SHP77 (cell line): ENCODE measurements at regions not wholly inside any gene's neighbourhood (a gene's known extent, or its start where the extent isn't known, plus 50 kb on each side); places are given as distances from the start of the nearest gene placed in this dataset.
A peak's percentile ranks its signal among the peaks of the same experiment; 100 is the strongest.
"Not testable (repeated sequence)": the region's sequence is repeated elsewhere in the genome, so short reads cannot be mapped to it uniquely, and the experiment has no call there.

ENCODE experiments used
- DNase-seq, 2 experiments: peaks; one replicate each; lab custom pipeline; 2025; lab: John Stamatoyannopoulos, UW

DNA sequence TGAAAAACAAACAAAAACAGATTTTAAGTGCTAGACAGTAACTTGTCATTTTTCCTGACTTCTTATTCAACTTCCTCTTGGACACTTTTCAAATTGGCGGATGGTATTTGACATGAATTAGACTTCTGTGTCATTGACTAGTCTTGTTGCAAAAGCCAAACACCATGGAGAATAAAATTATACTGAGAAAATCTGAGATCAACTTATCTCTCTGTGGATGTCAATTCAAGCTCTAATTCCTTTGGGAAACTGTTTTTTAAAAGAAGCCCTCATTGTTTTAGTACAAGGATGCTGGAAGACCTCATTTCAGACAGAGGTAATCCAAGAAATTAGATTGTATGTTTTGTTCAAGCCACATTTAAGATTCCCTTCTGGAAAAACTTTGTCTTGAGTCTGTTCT is 831.0 kb downstream of the SEMA5A start:
- DNase-seq = no peak

GRCh38 chr5:8719796-8720195 is 826.1 kb downstream of the SEMA5A start:
- DNase-seq = no peak

- peak; percentile 6 to 17 for DNase-seq
These were observed 825.4 kb downstream of the SEMA5A start for GRCh38 chr5:8720506-8720905.

DNA sequence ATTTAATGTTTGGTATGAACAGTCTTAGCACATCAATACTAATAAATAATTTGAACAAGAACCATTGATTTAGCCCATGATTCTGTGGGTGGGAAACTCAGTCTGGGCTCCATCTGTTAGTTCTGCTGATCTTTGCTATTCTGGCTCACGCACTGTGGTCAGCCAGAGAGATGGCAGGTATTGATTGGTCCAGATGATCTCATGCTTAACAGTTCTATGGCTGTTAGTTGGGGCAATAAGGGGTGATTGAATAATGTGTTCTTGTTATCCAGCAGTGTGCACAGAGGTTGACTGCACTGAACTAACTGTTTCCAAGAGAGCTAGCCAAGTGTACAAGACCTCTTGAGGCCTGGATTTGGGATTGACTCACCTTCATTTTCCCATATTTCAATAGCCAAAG is 824.3 kb downstream of the SEMA5A start:
- DNase-seq = no peak

DNA sequence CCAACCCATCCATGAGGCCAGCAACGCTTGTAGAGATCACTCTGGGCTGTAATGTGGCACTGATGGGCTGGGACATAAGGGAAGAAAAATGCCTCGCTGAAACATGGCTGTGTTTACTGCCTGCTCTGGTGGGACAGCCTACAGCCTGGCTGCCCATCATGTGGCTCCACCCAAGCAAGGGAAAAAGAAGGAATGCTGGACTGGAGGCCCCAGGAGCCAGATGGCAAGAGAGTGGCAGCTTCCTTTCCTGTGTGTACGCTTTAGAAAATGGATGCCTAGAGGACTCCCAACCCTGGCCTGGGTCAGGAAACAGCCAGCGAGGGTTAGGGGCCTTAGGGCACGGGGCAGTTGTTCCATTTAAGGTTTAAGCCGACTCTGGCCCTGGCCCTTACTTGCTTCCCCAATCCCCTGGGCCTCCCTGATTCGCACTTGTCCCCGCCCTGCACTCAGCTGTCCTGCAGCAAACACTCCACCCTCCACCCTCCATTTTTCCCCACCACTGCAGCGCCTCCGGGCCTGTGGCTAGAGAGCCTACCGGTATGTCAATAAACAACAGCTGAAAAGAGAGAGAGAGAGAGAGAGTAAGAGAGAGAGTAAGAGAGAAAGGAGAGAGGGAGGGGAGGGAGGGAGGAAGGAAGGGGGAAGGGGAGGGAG is 819.4 kb downstream of the SEMA5A start:
- DNase-seq = peak in 1 of 2 experiments; percentile 67

DNA sequence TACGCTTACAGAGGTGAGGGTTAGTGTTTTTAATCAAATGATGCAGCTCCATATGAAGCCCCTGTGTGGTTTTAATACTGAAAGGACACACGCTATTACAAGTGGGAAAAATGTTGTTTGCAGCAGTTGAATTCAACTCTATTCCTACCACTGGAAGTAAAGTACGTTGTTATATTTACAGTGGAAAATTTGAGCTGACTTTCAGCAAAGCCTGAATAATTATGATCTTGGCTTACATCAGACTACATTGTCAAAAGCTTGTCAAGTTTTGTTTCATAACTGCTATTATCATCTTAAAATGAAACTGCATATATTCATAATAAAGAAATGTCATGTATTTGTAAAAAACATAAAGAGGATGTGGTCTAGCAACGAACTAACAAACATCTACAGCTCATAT is 818.5 kb downstream of the SEMA5A start:
- no peak for DNase-seq

GRCh38 chr5:8729437-8729836 is 816.4 kb downstream of the SEMA5A start:
- no peak for DNase-seq

- no peak for DNase-seq
These were observed 815.7 kb downstream of the SEMA5A start for GRCh38 chr5:8730194-8730593.

DNA sequence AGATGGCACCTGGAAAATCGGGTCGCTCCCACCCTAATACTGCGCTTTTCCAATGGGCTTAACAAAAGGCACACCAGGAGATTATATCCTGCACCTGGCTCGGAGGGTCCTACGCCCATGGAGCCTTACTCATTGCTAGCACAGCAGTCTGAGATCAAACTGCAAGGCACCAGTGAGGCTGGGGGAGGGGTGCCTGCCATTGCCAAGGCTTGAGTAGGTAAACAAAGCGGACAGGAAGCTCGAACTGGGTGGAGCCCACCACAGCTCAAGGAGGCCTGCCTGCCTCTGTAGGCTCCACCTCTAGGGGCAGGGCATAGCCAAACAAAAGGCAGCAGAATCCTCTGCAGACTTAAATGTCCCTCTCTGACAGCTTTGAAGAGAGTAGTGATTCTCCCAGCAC is 814.8 kb downstream of the SEMA5A start:
- DNase-seq = not testable (repeated sequence)

DNA sequence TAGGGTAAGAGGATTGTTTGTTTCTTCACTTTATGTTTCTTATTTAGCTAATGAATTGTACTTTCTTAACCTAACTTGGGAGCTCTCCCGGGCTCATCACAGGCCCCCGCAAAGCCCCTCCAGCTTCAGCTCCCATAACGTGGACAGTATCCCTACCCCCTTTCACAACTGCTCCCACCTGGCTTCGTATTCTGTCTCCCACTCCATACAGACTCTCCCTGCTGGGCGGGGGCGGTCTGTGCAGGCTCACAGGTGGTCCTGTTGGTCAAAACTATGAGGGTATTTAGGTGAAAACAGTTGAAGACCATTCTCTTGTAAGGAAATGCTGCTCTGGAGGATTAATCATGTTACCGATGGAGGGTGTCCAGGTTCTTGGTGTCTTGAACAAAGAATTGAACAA is 805.3 kb downstream of the SEMA5A start:
- DNase-seq = no peak

GRCh38 chr5:8749556-8749955 is 796.3 kb downstream of the SEMA5A start:
- no peak for DNase-seq

- DNase-seq = no peak
These were observed 795.8 kb downstream of the SEMA5A start for GRCh38 chr5:8750100-8750499.

- DNase-seq = no peak
These were observed 793.9 kb downstream of the SEMA5A start for GRCh38 chr5:8751971-8752370.

GRCh38 chr5:8752595-8752994 is 793.3 kb downstream of the SEMA5A start:
- DNase-seq = no peak

GRCh38 chr5:8756498-8757084 is 789.3 kb downstream of the SEMA5A start:
- DNase-seq = peak; percentile 43 to 62

DNA sequence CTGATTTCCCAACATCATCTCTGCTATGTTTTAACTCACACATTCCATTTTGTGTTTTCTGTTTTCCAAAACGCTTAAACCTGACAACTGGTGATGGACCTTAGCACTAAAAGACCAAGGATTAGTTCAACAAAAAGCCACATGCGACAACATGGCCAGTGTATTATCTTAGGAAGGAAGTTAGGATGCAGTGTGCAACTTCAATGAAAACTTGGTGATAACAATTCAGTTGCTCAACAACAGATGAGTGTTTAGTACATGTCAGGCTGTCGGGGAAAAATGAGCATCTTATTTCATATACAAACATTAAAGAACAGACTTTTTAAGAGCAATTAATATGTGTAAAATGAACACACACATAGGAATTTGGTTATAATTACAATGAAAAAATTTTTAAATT is 780.0 kb downstream of the SEMA5A start:
- no peak for DNase-seq

DNA sequence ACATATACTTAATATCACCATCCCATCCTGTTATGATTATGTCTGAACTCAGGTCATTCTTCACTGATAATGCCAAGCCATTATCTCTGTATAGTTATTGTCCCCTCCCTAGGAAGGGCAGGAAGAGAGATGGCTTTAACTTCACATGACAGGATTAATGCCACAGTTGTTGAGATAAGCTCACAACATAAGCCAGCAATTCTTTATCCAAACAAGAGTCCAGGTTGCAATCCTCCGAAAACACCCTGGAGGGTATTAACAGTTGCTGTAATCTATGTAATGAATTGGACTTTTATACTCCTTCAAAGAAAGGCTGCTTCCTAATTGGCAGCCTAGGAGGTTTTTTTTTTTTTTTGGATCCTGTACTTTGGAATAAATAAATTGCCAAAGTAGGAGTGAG is 779.4 kb downstream of the SEMA5A start:
- no peak for DNase-seq

- no peak for DNase-seq
These were observed 778.8 kb downstream of the SEMA5A start for GRCh38 chr5:8767111-8767510.

DNA sequence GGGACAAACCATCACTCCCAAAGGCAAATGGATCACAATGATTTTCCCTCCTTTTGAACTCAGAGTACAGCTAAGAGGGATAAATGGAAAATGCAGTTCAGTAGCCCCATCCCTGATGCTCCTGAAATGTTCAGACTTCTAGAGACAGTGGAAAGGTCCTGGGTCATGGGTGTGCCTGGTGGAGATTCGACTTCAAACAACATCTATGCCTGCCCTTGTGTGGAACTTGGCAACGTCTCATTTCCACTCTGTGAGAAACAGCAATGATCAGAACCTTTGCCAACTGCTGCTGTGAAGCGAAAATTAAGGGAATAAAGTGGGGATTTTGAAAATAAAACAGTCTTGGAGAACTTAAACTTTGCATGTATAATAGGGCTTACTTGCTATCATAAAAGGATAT is 778.1 kb downstream of the SEMA5A start:
- DNase-seq = no peak

GRCh38 chr5:8769631-8770030 is 776.2 kb downstream of the SEMA5A start:
- no peak for DNase-seq

DNA sequence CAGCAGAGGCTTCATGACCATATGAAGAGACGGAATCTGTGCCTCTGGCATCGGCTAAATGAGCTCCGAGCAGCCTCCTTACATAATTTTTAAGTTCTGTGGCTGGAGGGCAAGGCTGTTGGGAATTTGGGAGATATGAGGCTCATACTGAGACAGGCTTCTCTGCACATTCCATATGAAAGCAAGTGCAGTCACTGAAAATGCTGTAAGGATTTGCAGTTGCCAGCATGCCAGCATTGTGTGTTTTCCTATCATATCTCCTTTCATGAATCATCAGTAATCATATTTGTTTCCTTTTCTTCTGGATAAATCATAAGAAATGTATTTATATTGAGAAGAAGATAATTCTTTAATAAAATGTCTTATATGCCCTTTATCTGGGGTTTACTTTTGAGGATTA is 775.4 kb downstream of the SEMA5A start:
- DNase-seq = no peak

GRCh38 chr5:8773046-8773615 is 772.7 kb downstream of the SEMA5A start:
- DNase-seq = no peak

GRCh38 chr5:8784692-8785091 is 761.2 kb downstream of the SEMA5A start:
- DNase-seq = no peak

DNA sequence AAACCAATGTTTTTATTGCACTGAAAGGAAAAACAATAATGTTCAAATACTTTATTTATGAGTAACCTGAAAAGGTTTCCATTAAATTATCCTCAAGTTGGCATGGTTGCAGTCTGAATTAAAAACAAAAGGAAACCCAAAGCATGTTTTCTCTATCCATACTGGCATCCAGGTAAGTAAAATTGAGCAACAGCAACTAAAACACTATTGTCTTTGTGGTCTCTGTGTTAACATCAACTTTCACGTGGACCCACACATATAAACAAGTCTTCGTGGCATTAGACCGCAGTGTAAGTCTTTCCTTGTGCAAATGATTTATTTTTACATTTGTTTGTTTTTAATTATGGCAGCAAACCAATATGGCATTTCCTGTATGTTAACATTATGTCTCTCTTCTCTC is 757.6 kb downstream of the SEMA5A start:
- DNase-seq = no peak
